MM.1S (cell line): ENCODE measurements at regions not wholly inside any gene's neighbourhood (a gene's known extent, or its start where the extent isn't known, plus 50 kb on each side); places are given as distances from the start of the nearest gene placed in this dataset.

Experiments
- CTCF ChIP-seq: fragments of 300-600 bp; sonication (generic); IDR thresholded peaks from 2 replicates; pipeline ENCODE4 v1.5.1; 2016; ENCODE audit warnings: antibody characterized with exemption, low read length, mixed read lengths
- EZH2 ChIP-seq: fragments of 300-600 bp; sonication (generic); optimal IDR thresholded peaks from 2 replicates; pipeline ENCODE3; 2017; ENCODE audit warnings: low read depth, mild to moderate bottlenecking, antibody characterized with exemption, low read length, mixed read lengths

GRCh38 chr4:42747971-42748370 lies 91.1 kb upstream of the ATP8A1 start:
- TF ChIP-seq EZH2, result no peak
- TF ChIP-seq CTCF, result no peak
